ENCODE measurements at regions not wholly inside any gene's neighbourhood (a gene's known extent, or its start where the extent isn't known, plus 50 kb on each side); places are given as distances from the start of the nearest gene placed in this dataset.

DNA sequence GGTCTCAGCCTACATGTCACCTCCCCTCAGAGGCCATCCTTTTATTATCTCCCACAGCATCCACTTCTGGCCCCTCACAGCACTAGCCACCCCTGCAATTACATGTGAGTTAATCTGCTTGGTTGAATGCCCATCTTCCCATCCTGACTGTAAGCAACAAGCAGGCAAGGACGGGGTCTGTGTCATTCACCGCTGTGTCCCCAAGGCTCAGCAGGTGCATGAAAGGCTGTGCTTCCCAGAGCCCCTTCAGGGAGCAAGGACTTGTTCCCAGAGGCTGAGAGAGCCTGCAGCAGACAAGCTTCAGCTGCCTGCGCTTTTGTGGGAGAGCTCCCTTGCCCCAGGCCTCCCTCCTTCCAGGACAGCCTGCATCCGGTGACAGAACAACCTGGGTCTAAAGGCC, 172.7 kb upstream of the GSC start:
- no peak overlapping the region for H2AK5ac ChIP-seq (ENCODE audit: insufficient read length, low read length)
- H3K23ac ChIP-seq (ENCODE audit: insufficient read length, low read depth, low read length) = no peak overlapping the region
- no peak overlapping the region for H4K8ac ChIP-seq (replicated peaks; ENCODE audit: insufficient read length, low read depth, low read length)
- Mint-ChIP-seq H3K9me3 (peaks cover 3 to 4% of the 10 kb centered on the region in 2 experiments; a peak in 2 of 5 replicates), H3K27me3 (ENCODE audit: low read depth) (no peaks in the 10 kb centered on the region; the same call in 1 of the 2 replicates), H3K36me3 (ENCODE audit: insufficient read depth in 1 of 3, low read depth in 3 of 3) (no peaks in the 10 kb centered on the region), H3K4me1 (no peaks in the 10 kb centered on the region), H3K27ac (no peak overlapping the region), H3K4me3 (no peak overlapping the region)
- no peak overlapping the region for H3K14ac ChIP-seq (ENCODE audit: insufficient read depth, low read length)
- no peaks in the 10 kb centered on the region for H3K9me3 ChIP-seq (ENCODE audit: control insufficient read depth, low read depth, low read length)
- H2BK20ac ChIP-seq (ENCODE audit: low read depth, low read length, poor library complexity, severe bottlenecking) = no peak overlapping the region
- H2BK15ac ChIP-seq (ENCODE audit: low read depth, low read length) = no peak overlapping the region
- no peak for DNase-seq
- H2AFZ ChIP-seq (ENCODE audit: low read length) = no peak overlapping the region
- H4K91ac ChIP-seq (ENCODE audit: insufficient read length, low read depth, low read length) = no peak overlapping the region
- TF ChIP-seq, protein P1, sequence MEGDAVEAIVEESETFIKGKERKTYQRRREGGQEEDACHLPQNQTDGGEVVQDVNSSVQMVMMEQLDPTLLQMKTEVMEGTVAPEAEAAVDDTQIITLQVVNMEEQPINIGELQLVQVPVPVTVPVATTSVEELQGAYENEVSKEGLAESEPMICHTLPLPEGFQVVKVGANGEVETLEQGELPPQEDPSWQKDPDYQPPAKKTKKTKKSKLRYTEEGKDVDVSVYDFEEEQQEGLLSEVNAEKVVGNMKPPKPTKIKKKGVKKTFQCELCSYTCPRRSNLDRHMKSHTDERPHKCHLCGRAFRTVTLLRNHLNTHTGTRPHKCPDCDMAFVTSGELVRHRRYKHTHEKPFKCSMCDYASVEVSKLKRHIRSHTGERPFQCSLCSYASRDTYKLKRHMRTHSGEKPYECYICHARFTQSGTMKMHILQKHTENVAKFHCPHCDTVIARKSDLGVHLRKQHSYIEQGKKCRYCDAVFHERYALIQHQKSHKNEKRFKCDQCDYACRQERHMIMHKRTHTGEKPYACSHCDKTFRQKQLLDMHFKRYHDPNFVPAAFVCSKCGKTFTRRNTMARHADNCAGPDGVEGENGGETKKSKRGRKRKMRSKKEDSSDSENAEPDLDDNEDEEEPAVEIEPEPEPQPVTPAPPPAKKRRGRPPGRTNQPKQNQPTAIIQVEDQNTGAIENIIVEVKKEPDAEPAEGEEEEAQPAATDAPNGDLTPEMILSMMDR (conservative IDR thresholded peaks at IDR 0.05) = no peak
- H4K5ac ChIP-seq (ENCODE audit: insufficient read length, low read depth, low read length) = no peak overlapping the region
- no peak overlapping the region for H2BK5ac ChIP-seq (ENCODE audit: insufficient read length, low read length)
- no peak overlapping the region for H3K27ac ChIP-seq (ENCODE audit: insufficient read length, low read depth, low read length)
- H4K20me1 ChIP-seq (ENCODE audit: control insufficient read depth, insufficient read depth, insufficient read length) = no peaks in the 10 kb centered on the region
- H3K27me3 ChIP-seq (ENCODE audit: insufficient read depth, low read length) = no peaks in the 10 kb centered on the region
- no peak overlapping the region for H3K18ac ChIP-seq (ENCODE audit: insufficient read length, low read depth, low read length)
- WGBS (ENCODE audit: extremely low coverage, insufficient read length, low lambda C conversion rate) = no CpG with 5 or more reads among the region's 4 CpGs
- no peaks in the 10 kb centered on the region for H3K23me2 ChIP-seq (ENCODE audit: insufficient read length, low read depth, low read length, poor library complexity, severe bottlenecking)
- no peak overlapping the region for H3K4ac ChIP-seq (ENCODE audit: low read depth, low read length)
- no peak overlapping the region for H2BK12ac ChIP-seq (ENCODE audit: insufficient read length, low read depth, low read length)
- no peaks in the 10 kb centered on the region for H3K79me1 ChIP-seq (ENCODE audit: insufficient read depth, low read depth, low read length, poor library complexity, severe bottlenecking)
- H3K9ac ChIP-seq (ENCODE audit: extremely low read depth, insufficient read length, low read length) = no peak overlapping the region
- H3K4me2 ChIP-seq (ENCODE audit: insufficient read depth, insufficient read length, low read length) = no peak overlapping the region
- no peaks in the 10 kb centered on the region for H3K4me1 ChIP-seq (ENCODE audit: insufficient read depth, low read length)
- no peak overlapping the region for H3T11ph ChIP-seq (ENCODE audit: low read length)
- H3K79me2 ChIP-seq (ENCODE audit: insufficient read depth, low read length) = no peaks in the 10 kb centered on the region
- no peak overlapping the region for H3K56ac ChIP-seq (ENCODE audit: insufficient read length, low read depth, low read length)
- no peak overlapping the region for H2BK120ac ChIP-seq (ENCODE audit: low read depth, low read length, poor library complexity, severe bottlenecking)

Data from H9 (cell line).